Keratinocyte (primary cell): ENCODE measurements at regions not wholly inside any gene's neighbourhood (a gene's known extent, or its start where the extent isn't known, plus 50 kb on each side); places are given as distances from the start of the nearest gene placed in this dataset.

ENCODE experiments used
- DNase-seq: peaks from one replicate; pipeline ENCODE4 v3.0.0-alpha.2; 2011; ENCODE audit warnings: low read depth, missing footprints, low spot score
- FAIRE-seq: peaks from 2 replicates; lab custom pipeline; 2011; peaks lifted over from hg19 to GRCh38; lab: Jason Lieb, UNC
- H2AFZ ChIP-seq: 2 replicates; pipeline ENCODE4 v1.6.0; 2012; ENCODE audit warnings: low read length, control low read depth, inconsistent platforms; ENCODE audit not compliant: control insufficient read depth
- H3K27ac ChIP-seq: 2 replicates; pipeline ENCODE4 v1.5.1; 2011; ENCODE audit warnings: low read length; ENCODE audit not compliant: control insufficient read depth, insufficient read depth
- H3K27me3 ChIP-seq: 3 replicates; pipeline ENCODE4 v1.6.0; 2011; ENCODE audit warnings: low read length; ENCODE audit not compliant: control insufficient read depth, insufficient read depth; ENCODE audit errors: extremely low read depth
- H3K36me3 ChIP-seq, 2 experiments: 2 replicates in 1 of 2; 3 replicates in 1 of 2; pipeline ENCODE4 v1.5.1; 2011; ENCODE audit warnings: low read length in 2 of 2, mild to moderate bottlenecking in 1 of 2; ENCODE audit not compliant: control insufficient read depth in 2 of 2, insufficient read depth in 2 of 2; ENCODE audit errors: extremely low read depth in 1 of 2
- H3K4me1 ChIP-seq: 3 replicates; pipeline ENCODE4 v1.5.1; 2011; ENCODE audit warnings: low read length; ENCODE audit not compliant: control insufficient read depth, insufficient read depth; ENCODE audit errors: extremely low read depth
- H3K4me2 ChIP-seq: 3 replicates; pipeline ENCODE4 v1.6.0; 2011; ENCODE audit warnings: low read depth, low read length; ENCODE audit not compliant: control insufficient read depth, insufficient read depth; ENCODE audit errors: extremely low read depth
- H3K4me3 ChIP-seq, 3 experiments: fragments of 200-600 bp in 1 of 3; sonication (generic) in 1 of 3; 2 replicates in 2 of 3; 3 replicates in 1 of 3; pipeline ENCODE4 v1.5.1; 2011 to 2016; ENCODE audit warnings: low read length in 3 of 3, mild to moderate bottlenecking in 3 of 3, control low read depth in 2 of 3, inconsistent platforms in 1 of 3, low read depth in 1 of 3, mixed read lengths in 1 of 3, mixed run types in 1 of 3, moderate library complexity in 1 of 3; ENCODE audit not compliant: control insufficient read depth in 2 of 3, insufficient read depth in 2 of 3; ENCODE audit errors: extremely low read depth in 1 of 3
- H3K79me2 ChIP-seq: 2 replicates; pipeline ENCODE4 v1.6.0; 2012; ENCODE audit warnings: low read length; ENCODE audit not compliant: control insufficient read depth, insufficient read depth
- H3K9ac ChIP-seq: 3 replicates; pipeline ENCODE4 v1.6.0; 2011; ENCODE audit warnings: low read length; ENCODE audit not compliant: control insufficient read depth, insufficient read depth; ENCODE audit errors: extremely low read depth
- H3K9me1 ChIP-seq: 3 replicates; pipeline ENCODE4 v1.6.0; 2011; ENCODE audit warnings: low read length; ENCODE audit not compliant: control insufficient read depth, insufficient read depth; ENCODE audit errors: extremely low read depth
- H3K9me3 ChIP-seq: 2 replicates; pipeline ENCODE4 v1.5.1; 2012; ENCODE audit warnings: low read depth, low read length; ENCODE audit not compliant: control insufficient read depth
- H4K20me1 ChIP-seq: 3 replicates; pipeline ENCODE4 v1.6.0; 2011; ENCODE audit warnings: low read length; ENCODE audit not compliant: control insufficient read depth, insufficient read depth; ENCODE audit errors: extremely low read depth
- CTCF ChIP-seq, 3 experiments: IDR thresholded peaks in 1 of 3; conservative IDR thresholded peaks in 1 of 3; optimal IDR thresholded peaks in 1 of 3; 2 replicates in 2 of 3; 3 replicates in 1 of 3; pipeline versions ENCODE3 to v1.5.1; 2011; ENCODE audit warnings: low read length in 3 of 3, mild to moderate bottlenecking in 3 of 3, moderate library complexity in 2 of 3, control low read depth in 1 of 3, inconsistent platforms in 1 of 3; ENCODE audit not compliant: insufficient read depth in 2 of 3; ENCODE audit errors: extremely low read depth in 1 of 3
- EZH2 ChIP-seq: IDR thresholded peaks from one replicate; pipeline ENCODE4 v1.6.1; 2012; ENCODE audit warnings: inconsistent platforms, mild to moderate bottlenecking, low read length, moderate library complexity
- dilution Hi-C: fragments of 300-500 bp; cut with MboI; formaldehyde crosslinking; loops from one replicate; pipeline ENCODE4 v1.7.0; 2020; ENCODE audit warnings: low sequenced_read_pairs; ENCODE audit not compliant: extremely low pct_ligation_motif_present

GRCh38 chr15:31574766-31575165 is 248.1 kb downstream of the KLF13 start:
- no peak overlapping the region for H3K4me2 ChIP-seq
- H3K4me1 ChIP-seq = no peaks in the 10 kb centered on the region
- dilution Hi-C loops = no loop called here
- no peak for FAIRE-seq
- H3K4me3 ChIP-seq = no peak overlapping the region
- H3K9me3 ChIP-seq = no peaks in the 10 kb centered on the region
- H2AFZ ChIP-seq = no peak overlapping the region
- no peaks in the 10 kb centered on the region for H4K20me1 ChIP-seq
- no peak for TF ChIP-seq CTCF (optimal IDR thresholded peaks at IDR 0.05 in 1 of 3, IDR thresholded peaks at IDR 0.05 in 1 of 3, conservative IDR thresholded peaks at IDR 0.05 in 1 of 3; ENCODE audit: extremely low read depth in 1 of 3, insufficient read depth in 2 of 3, low read length in 3 of 3)
- no peak for TF ChIP-seq EZH2
- no peak overlapping the region for H3K9ac ChIP-seq
- H3K79me2 ChIP-seq = no peaks in the 10 kb centered on the region
- H3K9me1 ChIP-seq = no peaks in the 10 kb centered on the region
- no peak for DNase-seq
- H3K27me3 ChIP-seq = no peaks in the 10 kb centered on the region
- H3K36me3 ChIP-seq = no peaks in the 10 kb centered on the region
- no peak overlapping the region for H3K27ac ChIP-seq

- dilution Hi-C loops = no loop called here
Measured at GRCh38 chr15:31577108-31577507, 250.5 kb downstream of the KLF13 start.

More at GRCh38 chr15:31577108-31577507, 250.5 kb downstream of the KLF13 start:
- Histone ChIP-seq H3K4me1 (no peaks in the 10 kb centered on the region), H3K9ac (no peak overlapping the region), H2AFZ (no peak overlapping the region), H3K79me2 (no peaks in the 10 kb centered on the region), H3K9me3 (no peaks in the 10 kb centered on the region), H3K27ac (no peak overlapping the region), H3K4me3 (no peak overlapping the region), H3K4me2 (no peak overlapping the region), H3K27me3 (no peaks in the 10 kb centered on the region), H4K20me1 (no peaks in the 10 kb centered on the region), H3K9me1 (no peaks in the 10 kb centered on the region), H3K36me3 (no peaks in the 10 kb centered on the region)
- TF ChIP-seq CTCF (optimal IDR thresholded peaks at IDR 0.05 in 1 of 3, IDR thresholded peaks at IDR 0.05 in 1 of 3, conservative IDR thresholded peaks at IDR 0.05 in 1 of 3; ENCODE audit: extremely low read depth in 1 of 3, insufficient read depth in 2 of 3, low read length in 3 of 3) = no peak
- TF ChIP-seq EZH2 = no peak
- FAIRE-seq (no peak), DNase-seq (no peak)
